Large intestine (tissue), 3 donors: ENCODE measurements at regions not wholly inside any gene's neighbourhood (a gene's known extent, or its start where the extent isn't known, plus 50 kb on each side); places are given as distances from the start of the nearest gene placed in this dataset.

Experiments
- DNase-seq, 2 donors: peaks; one replicate each; pipeline versions ENCODE4 v3.0.0 to v3.0.0-alpha.2; 2013
- H3K27ac ChIP-seq: one replicate; pipeline ENCODE4 v1.5.1; 2013; ENCODE audit warnings: low read length
- H3K27me3 ChIP-seq: 2 replicates; pipeline ENCODE4 v1.6.1; 2013; ENCODE audit warnings: low read length; ENCODE audit not compliant: control insufficient read depth, insufficient read depth
- H3K36me3 ChIP-seq: 2 replicates; pipeline ENCODE4 v1.6.1; 2013; ENCODE audit warnings: low read length; ENCODE audit not compliant: control insufficient read depth, insufficient read depth
- H3K4me1 ChIP-seq: one replicate; pipeline ENCODE4 v1.6.1; 2013; ENCODE audit warnings: low read length; ENCODE audit not compliant: control insufficient read depth, insufficient read depth
- H3K4me3 ChIP-seq: one replicate; pipeline ENCODE4 v1.5.1; 2013; ENCODE audit warnings: low read length
- H3K9me3 ChIP-seq: one replicate; pipeline ENCODE4 v1.6.1; 2013; ENCODE audit warnings: mild to moderate bottlenecking, low read depth, low read length, moderate library complexity; ENCODE audit not compliant: control insufficient read depth
- WGBS: methylation state at CpG from one replicate; pipeline ENCODE4 v1.1.5; 2013; ENCODE audit warnings: low lambda C conversion rate; ENCODE audit not compliant: insufficient coverage; 5-methylcytosine and 5-hydroxymethylcytosine counted together

DNA sequence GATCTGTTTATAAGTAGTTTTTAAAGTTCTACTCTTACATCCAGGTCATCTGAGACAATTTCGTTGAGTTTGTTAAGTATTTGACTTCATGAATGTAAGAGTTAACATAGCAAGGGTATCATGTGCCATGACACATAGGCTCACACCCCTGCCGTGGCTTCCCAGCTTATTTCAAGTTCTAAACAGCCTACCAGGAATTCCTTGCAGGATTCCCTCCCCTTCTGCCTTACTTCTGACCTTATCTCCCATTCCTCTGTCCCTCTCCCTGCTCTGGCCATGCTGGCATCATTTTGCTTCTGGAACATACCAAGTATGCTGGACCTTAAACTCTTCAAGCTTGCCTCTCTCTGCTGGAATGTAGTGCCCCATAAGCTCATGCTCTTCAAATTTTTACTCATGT, 369.9 kb upstream of the PCDH7 start:
- no peaks in the 10 kb centered on the region for H3K36me3 ChIP-seq
- WGBS, result no CpG with 5 or more reads among the region's 2 CpGs
- no peaks in the 10 kb centered on the region for H3K9me3 ChIP-seq
- no peak for DNase-seq
- H3K4me3 ChIP-seq, result no peak overlapping the region
- no peaks in the 10 kb centered on the region for H3K4me1 ChIP-seq
- no peak overlapping the region for H3K27ac ChIP-seq
- H3K27me3 ChIP-seq, result no peaks in the 10 kb centered on the region

DNA sequence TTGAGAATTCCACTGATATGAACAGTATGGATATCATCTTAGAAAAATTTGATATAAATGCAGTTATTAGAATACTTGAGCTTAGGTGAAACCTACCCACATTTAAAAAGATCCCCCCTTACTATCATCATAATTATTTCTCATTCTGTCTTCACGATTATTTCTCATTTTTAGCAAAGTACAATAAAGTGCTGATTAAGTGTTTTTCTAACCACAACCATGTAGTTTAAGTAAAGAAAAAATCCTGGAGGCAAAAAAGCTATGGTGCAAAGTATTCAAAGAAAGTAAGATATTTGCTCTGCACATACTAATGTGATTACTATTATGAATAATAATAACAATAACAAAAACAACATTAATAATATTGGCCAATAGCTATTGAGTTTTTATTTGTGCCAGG, 365.6 kb upstream of the PCDH7 start:
- no peak for DNase-seq
- no peaks in the 10 kb centered on the region for H3K36me3 ChIP-seq
- no peaks in the 10 kb centered on the region for H3K27me3 ChIP-seq
- no peaks in the 10 kb centered on the region for H3K4me1 ChIP-seq
- WGBS, result 100% methylated on average over 1 of the region's 1 CpG
- H3K9me3 ChIP-seq, result no peaks in the 10 kb centered on the region
- no peak overlapping the region for H3K27ac ChIP-seq
- H3K4me3 ChIP-seq, result no peak overlapping the region

DNA sequence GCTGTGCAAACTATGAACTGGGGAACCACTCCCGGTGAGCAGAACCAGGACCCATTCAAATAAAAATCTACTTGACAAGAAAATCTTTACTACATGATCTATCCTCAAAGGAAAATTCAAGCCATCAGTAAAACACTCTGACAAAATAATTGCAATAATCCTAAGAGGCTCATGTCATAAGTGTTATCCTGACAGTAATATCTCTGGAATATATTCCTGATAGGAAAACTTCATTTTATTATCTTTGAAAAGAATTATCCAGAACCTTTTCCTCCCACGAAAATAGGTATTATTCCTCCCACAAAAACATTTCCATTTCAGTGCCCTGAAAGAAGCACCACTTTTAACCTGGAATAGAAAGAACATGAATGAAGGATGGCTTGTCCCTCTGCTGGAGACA, 357.7 kb upstream of the PCDH7 start:
- Histone ChIP-seq H3K36me3 (no peaks in the 10 kb centered on the region), H3K9me3 (peaks cover 3% of the 10 kb centered on the region), H3K27me3 (no peaks in the 10 kb centered on the region), H3K4me3 (no peak overlapping the region), H3K27ac (no peak overlapping the region), H3K4me1 (no peaks in the 10 kb centered on the region)
- no peak for DNase-seq
- WGBS, result 70% methylated on average over 1 of the region's 2 CpGs

- no peaks in the 10 kb centered on the region for H3K27me3 ChIP-seq
- WGBS, result no CpG with 5 or more reads among the region's 14 CpGs
- H3K4me1 ChIP-seq, result no peaks in the 10 kb centered on the region
- H3K9me3 ChIP-seq, result no peaks in the 10 kb centered on the region
- no peaks in the 10 kb centered on the region for H3K36me3 ChIP-seq
- no peak overlapping the region for H3K27ac ChIP-seq
- DNase-seq, result no peak
- no peak overlapping the region for H3K4me3 ChIP-seq
Observed at GRCh38 chr4:30370105-30370504, 350.1 kb upstream of the PCDH7 start.

DNA sequence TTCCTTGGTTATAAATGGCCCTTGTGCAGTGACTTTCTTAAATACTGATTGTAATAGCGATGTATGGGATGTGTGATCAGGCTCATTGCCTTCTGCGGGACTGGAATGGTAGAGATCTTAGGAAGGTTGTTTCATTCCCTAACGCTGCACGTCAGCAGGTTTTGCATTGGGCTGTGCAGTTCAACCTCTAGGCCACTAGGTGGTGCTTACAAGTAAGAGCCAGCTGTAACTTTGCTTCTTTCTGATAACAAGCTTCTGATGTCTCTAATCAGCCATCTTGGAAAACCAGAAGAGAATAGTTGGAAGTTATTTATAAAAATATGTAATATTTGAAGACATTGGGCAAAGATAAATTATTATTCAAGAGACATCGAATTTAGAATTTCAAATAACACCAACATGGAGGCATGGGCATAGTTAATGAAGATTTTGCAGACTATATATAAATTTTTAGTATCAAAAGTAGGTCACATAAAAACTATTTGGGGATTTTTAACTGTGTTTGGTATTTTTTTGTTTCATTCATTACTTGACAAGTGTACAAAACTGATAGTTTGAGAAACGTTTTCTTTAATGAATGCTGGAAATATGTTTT, 339.7 kb upstream of the PCDH7 start:
- Histone ChIP-seq H3K9me3 (no peaks in the 10 kb centered on the region), H3K4me1 (no peaks in the 10 kb centered on the region), H3K4me3 (no peak overlapping the region), H3K27me3 (no peaks in the 10 kb centered on the region), H3K27ac (no peak overlapping the region), H3K36me3 (no peaks in the 10 kb centered on the region)
- peak in 1 of 2 donors; percentile 3 for DNase-seq
- 80% methylated on average over 1 of the region's 6 CpGs for WGBS

DNA sequence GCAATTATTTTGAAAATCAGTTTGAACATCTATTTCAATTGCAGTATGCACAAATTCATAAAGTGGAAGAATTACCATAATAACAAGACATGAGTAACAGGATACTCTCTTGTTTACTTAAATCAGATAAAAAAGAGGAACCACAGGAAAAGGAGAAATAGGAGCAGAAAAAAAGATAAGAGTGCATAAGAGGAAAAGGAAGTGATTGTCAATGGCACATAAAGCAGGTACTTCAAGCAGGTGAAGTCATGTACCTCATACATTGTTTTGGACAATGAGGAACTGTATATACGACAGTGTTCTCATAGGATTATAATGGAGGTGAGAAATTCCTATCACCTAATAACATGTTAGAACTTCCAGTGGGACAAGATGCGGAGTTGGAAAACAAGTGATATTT, 334.5 kb upstream of the PCDH7 start:
- H3K4me1 ChIP-seq, result no peaks in the 10 kb centered on the region
- 85% methylated on average over 2 of the region's 2 CpGs for WGBS
- no peaks in the 10 kb centered on the region for H3K36me3 ChIP-seq
- DNase-seq, result no peak
- no peaks in the 10 kb centered on the region for H3K9me3 ChIP-seq
- no peak overlapping the region for H3K27ac ChIP-seq
- H3K4me3 ChIP-seq, result no peak overlapping the region
- H3K27me3 ChIP-seq, result no peaks in the 10 kb centered on the region

- H3K4me3 ChIP-seq, result no peak overlapping the region
- no peaks in the 10 kb centered on the region for H3K4me1 ChIP-seq
- H3K9me3 ChIP-seq, result no peaks in the 10 kb centered on the region
- 100% methylated on average over 2 of the region's 4 CpGs for WGBS
- H3K27me3 ChIP-seq, result no peaks in the 10 kb centered on the region
- no peak for DNase-seq
- H3K27ac ChIP-seq, result no peak overlapping the region
- H3K36me3 ChIP-seq, result no peaks in the 10 kb centered on the region
Observed at GRCh38 chr4:30386266-30386895, 333.8 kb upstream of the PCDH7 start.

GRCh38 chr4:30395902-30396301, 324.3 kb upstream of the PCDH7 start:
- Histone ChIP-seq H3K9me3 (peaks cover 3% of the 10 kb centered on the region), H3K4me1 (no peaks in the 10 kb centered on the region)
- WGBS, result 86% methylated on average over 1 of the region's 2 CpGs

DNA sequence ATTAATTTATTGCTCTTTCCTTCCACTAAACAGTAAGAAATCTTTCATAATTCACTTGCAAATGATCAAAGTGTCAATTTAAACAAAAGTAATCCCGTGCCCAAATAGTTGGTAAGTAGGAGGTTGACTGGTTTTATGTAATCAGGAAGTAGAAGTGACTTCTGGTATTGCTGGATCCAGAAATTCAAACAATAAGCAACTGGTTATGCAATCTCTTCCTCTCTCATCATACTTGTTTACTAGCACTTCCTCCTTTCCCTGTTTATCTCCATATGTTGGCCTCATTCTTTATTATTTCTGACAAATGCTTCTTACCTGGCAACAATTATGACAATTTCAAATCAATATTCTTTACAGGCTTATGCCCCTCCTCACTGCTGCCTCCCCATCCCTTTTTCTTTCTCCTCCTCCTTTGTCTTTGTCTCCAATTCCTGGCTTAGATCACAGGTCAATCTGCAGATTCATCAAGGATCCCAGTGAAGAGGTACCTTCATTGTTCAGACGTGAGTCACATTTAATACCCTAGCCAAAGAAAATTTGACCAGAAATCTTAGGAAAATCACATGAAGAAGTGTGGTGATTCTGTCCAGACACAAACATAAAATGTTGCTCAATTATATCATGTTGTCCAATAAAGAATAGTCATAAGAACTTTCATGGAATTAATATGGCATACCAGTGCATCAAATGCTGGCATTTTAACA, 323.2 kb upstream of the PCDH7 start:
- no peaks in the 10 kb centered on the region for H3K27me3 ChIP-seq
- WGBS, result no CpG with 5 or more reads among the region's 2 CpGs

More at GRCh38 chr4:30395902-30396301, 324.3 kb upstream of the PCDH7 start:
- Histone ChIP-seq H3K27me3 (no peaks in the 10 kb centered on the region), H3K27ac (no peak overlapping the region), H3K4me3 (no peak overlapping the region), H3K36me3 (no peaks in the 10 kb centered on the region)
- no peak for DNase-seq

GRCh38 chr4:30399476-30399875, 320.7 kb upstream of the PCDH7 start:
- no CpG with 5 or more reads among the region's 1 CpG for WGBS

More for the DNA sequence above, 323.2 kb upstream of the PCDH7 start:
- no peak overlapping the region for H3K4me3 ChIP-seq
- peaks cover 3% of the 10 kb centered on the region for H3K9me3 ChIP-seq
- no peak for DNase-seq
- H3K36me3 ChIP-seq, result no peaks in the 10 kb centered on the region
- H3K27ac ChIP-seq, result no peak overlapping the region
- H3K4me1 ChIP-seq, result no peaks in the 10 kb centered on the region

More at GRCh38 chr4:30399476-30399875, 320.7 kb upstream of the PCDH7 start:
- no peak overlapping the region for H3K4me3 ChIP-seq
- no peaks in the 10 kb centered on the region for H3K27me3 ChIP-seq
- no peak overlapping the region for H3K27ac ChIP-seq
- H3K9me3 ChIP-seq, result no peaks in the 10 kb centered on the region
- no peak for DNase-seq
- no peaks in the 10 kb centered on the region for H3K4me1 ChIP-seq
- no peaks in the 10 kb centered on the region for H3K36me3 ChIP-seq
